IPS-18a (cell line): ENCODE measurements at regions not wholly inside any gene's neighbourhood (a gene's known extent, or its start where the extent isn't known, plus 50 kb on each side); places are given as distances from the start of the nearest gene placed in this dataset.

Experiments
- H3K27ac ChIP-seq: one replicate; pipeline ENCODE4 v1.5.1; 2013; ENCODE audit warnings: low read length
- H3K27me3 ChIP-seq: one replicate; pipeline ENCODE4 v1.6.1; 2013; ENCODE audit warnings: mild to moderate bottlenecking, low read length; ENCODE audit not compliant: control insufficient read depth, insufficient read depth
- H3K36me3 ChIP-seq: one replicate; pipeline ENCODE4 v1.6.1; 2013; ENCODE audit warnings: low read depth, low read length; ENCODE audit not compliant: control insufficient read depth
- H3K4me1 ChIP-seq: one replicate; pipeline ENCODE4 v1.6.1; 2013; ENCODE audit warnings: low read depth, low read length; ENCODE audit not compliant: control insufficient read depth
- H3K4me3 ChIP-seq: one replicate; pipeline ENCODE4 v1.5.1; 2013; ENCODE audit warnings: low read length
- H3K9ac ChIP-seq: one replicate; pipeline ENCODE4 v1.6.1; 2013; ENCODE audit warnings: mild to moderate bottlenecking, low read length, moderate library complexity
- H3K9me3 ChIP-seq: one replicate; pipeline ENCODE4 v1.6.1; 2013; ENCODE audit warnings: low read depth, low read length; ENCODE audit not compliant: control insufficient read depth

DNA sequence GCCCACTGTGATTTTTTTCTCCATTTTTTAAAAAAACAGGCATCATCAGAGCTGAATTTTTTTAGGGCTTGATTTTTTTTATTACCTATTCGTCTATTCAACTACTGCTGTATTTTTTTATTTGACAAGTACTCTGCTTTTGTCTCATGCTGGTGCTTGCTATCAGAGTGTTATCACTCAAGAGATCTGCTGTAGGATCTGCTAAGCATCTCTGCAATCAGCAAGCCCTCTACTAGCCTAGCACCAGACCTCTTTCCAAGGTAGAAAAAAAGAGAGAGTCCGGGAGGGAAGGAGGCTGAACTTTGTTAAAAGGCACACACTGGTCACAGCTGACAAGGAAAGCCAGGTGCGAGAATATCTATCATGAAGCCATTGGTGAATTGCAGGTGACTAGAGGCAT lies 413.8 kb upstream of the CCNH start:
- Histone ChIP-seq H3K27me3 (no peaks in the 10 kb centered on the region), H3K4me1 (no peaks in the 10 kb centered on the region), H3K36me3 (no peaks in the 10 kb centered on the region), H3K9ac (no peak overlapping the region), H3K27ac (no peak overlapping the region), H3K9me3 (no peaks in the 10 kb centered on the region), H3K4me3 (no peak overlapping the region)

DNA sequence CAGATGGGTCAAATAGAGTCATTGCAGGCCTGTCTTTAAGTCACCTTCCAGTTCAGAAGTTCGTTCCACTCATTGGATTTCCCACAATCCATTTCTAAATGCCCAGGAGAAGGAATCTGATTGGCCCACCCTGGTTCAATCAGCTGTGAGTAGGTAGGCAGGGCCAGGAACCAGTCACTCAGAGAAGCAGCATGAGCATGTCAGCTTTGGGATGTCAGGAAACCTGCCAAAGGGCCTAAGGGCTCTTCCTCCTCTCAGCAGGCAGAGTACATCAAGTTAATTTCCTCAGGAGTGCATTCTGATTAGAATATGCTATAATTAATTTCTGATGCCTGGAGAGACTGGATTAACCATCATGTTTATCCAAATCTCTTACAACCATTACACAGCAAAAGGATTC lies 412.9 kb upstream of the CCNH start:
- Histone ChIP-seq H3K36me3 (no peaks in the 10 kb centered on the region), H3K27me3 (no peaks in the 10 kb centered on the region), H3K9ac (no peak overlapping the region), H3K4me1 (no peaks in the 10 kb centered on the region), H3K4me3 (no peak overlapping the region), H3K27ac (no peak overlapping the region), H3K9me3 (no peaks in the 10 kb centered on the region)

DNA sequence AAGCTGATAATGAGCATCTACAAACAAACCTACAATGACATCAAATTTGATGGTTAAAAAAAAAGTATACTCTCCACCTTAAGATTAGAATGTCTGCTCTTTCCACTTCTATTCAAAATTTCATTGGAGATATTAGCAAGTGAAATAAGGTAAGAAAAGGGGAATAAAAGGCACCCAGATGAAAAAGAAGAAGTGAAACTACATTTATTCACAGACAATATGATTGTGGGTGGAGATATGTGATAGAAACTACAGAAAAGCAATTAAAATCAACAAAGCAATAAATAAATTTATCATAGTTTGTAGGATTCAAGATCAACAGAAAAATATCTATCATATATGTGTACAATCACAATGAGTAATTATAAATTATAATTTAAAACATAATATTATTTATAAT lies 395.1 kb upstream of the CCNH start:
- Histone ChIP-seq H3K36me3 (no peaks in the 10 kb centered on the region), H3K4me3 (no peak overlapping the region), H3K9ac (no peak overlapping the region), H3K4me1 (no peaks in the 10 kb centered on the region), H3K27ac (no peak overlapping the region), H3K27me3 (no peaks in the 10 kb centered on the region), H3K9me3 (no peaks in the 10 kb centered on the region)

DNA sequence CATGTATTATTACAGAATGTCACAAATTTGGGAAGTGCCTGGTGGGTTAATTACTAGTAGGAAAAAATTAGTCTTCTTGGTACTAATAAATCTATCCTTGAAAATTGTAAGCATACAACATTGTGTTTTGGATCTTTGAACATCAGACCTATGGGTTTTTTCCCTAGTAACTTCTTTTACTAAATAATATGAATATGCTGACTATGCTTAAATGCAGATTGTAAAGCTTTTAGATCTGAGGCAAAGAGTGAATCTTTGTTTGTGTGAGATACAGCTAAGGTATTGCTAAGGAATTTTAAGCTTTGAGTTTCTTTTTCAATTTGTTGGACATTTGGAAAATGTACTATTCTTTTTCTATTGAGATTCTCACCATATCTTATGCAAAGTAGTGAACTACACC lies 390.6 kb upstream of the CCNH start:
- Histone ChIP-seq H3K4me1 (no peaks in the 10 kb centered on the region), H3K9me3 (no peaks in the 10 kb centered on the region), H3K27ac (no peak overlapping the region), H3K9ac (no peak overlapping the region), H3K4me3 (no peak overlapping the region), H3K36me3 (no peaks in the 10 kb centered on the region), H3K27me3 (no peaks in the 10 kb centered on the region)

DNA sequence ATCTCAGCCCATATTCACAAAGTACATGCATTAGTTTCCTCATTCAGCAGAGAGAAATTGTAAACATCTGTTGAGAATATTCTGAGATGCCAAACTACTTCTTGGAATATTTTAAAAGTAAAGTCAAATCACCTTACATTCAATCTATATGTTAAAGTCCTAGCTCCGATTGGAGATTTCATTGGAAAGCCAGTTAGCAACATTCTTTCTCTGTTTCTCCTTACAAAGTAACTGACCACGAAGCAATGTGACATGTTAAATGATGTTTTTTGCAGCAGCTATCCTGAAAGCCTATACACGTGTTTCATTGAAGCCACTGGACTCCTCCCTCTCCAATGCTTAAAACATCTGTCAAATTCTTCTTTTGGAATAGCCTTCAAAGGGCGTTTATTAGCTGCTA lies 379.1 kb upstream of the CCNH start:
- Histone ChIP-seq H3K9me3 (no peaks in the 10 kb centered on the region), H3K27me3 (peaks cover 33% of the 10 kb centered on the region), H3K9ac (no peak overlapping the region), H3K4me1 (peaks cover 17% of the 10 kb centered on the region), H3K27ac (no peak overlapping the region), H3K4me3 (no peak overlapping the region), H3K36me3 (no peaks in the 10 kb centered on the region)

DNA sequence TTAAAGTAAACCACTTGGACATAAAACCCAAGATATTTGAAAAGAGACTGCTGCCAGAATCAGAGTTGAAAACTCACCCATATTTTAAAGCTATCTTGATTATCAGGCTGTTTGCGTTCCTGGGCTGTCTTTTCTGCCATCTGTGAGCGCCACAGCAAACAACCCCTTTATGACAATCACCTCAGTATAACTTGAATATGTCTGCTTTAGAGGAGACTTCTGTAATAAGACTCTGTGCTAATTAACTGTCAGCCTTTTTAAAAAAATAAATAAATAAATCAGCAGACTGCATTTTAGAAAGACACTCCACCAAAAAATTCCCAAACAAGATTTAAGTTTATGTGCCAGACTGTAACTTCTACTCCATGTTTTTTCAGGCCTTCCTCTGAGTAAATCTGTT lies 375.7 kb upstream of the CCNH start:
- Histone ChIP-seq H3K4me1 (peaks cover 17% of the 10 kb centered on the region), H3K27ac (no peak overlapping the region), H3K27me3 (peaks cover 67% of the 10 kb centered on the region), H3K4me3 (peak overlapping the region; percentile 25), H3K9ac (no peak overlapping the region), H3K36me3 (no peaks in the 10 kb centered on the region), H3K9me3 (no peaks in the 10 kb centered on the region)

DNA sequence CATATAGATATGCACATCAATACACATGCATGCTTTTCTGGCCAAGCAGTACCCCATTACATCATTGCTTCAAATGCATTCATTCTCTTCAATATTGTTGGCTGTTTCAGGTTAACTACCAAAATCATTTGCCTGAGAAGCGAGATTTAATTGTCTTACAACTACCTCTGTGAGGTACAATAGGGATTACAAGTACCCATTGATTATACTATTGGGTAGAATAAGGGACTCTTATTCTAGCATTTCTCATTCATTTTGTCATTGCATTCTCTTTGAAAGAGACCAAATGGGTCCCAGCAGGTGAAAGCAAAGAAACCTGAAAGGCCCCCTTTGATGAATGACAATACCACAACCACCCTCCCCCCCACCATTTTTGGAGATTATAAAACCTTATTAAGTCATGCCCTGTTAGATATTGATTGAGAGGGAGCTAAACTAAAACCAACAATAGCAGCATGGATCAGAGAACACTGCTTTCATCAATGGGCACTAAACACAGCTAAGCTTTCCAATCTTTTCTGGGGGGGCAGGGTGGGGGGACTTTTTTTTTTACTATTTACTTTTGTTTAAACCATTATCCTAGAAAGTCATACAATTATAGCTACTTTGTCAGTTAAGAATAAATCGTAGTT lies 375.0 kb upstream of the CCNH start:
- H3K4me1 ChIP-seq, result peaks cover 17% of the 10 kb centered on the region
- H3K27me3 ChIP-seq, result peaks cover 74% of the 10 kb centered on the region
- no peaks in the 10 kb centered on the region for H3K9me3 ChIP-seq
- H3K4me3 ChIP-seq, result peak overlapping the region; percentile 25
- H3K36me3 ChIP-seq, result no peaks in the 10 kb centered on the region
- H3K27ac ChIP-seq, result no peak overlapping the region
- H3K9ac ChIP-seq, result no peak overlapping the region

DNA sequence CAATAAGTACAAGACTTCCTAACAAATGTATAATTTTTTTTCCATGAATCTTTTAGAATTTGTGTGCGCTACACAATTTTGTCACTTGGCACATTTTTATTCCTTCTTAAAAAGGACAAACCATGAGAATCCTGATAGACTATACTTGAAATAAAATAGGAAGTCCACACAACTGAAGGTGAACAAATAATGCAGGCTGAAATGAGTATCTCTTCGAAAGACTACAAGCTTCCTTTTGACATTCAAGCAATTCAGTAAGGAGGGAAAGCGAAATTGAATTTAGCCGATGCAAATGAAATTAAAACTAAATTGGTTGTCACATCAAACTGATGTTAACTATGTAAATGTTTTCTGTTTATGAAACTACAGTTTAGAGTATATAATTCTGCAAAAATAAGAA lies 374.4 kb upstream of the CCNH start:
- Histone ChIP-seq H3K36me3 (no peaks in the 10 kb centered on the region), H3K4me3 (no peak overlapping the region), H3K4me1 (peaks cover 17% of the 10 kb centered on the region), H3K9ac (no peak overlapping the region), H3K9me3 (no peaks in the 10 kb centered on the region), H3K27me3 (peaks cover 80% of the 10 kb centered on the region), H3K27ac (no peak overlapping the region)

DNA sequence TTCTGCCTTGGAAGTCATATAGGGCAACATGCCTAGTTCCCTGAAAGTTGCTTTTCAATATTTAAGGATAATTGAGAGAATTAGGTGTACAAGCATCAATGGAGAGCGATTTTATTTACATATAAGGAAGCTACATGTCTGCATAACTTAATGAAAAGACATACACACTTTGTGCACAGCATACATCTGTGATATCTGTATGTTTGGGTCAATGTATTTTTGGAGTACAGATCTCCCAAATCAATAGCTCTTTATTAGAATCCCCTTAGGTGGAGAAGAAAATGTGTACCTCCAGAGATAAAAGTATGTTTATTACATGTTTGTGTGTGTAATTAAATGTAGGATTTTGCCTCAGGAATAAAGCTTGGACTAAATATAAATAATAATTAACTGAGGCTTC lies 373.7 kb upstream of the CCNH start:
- no peak overlapping the region for H3K27ac ChIP-seq
- H3K36me3 ChIP-seq, result no peaks in the 10 kb centered on the region
- peaks cover 83% of the 10 kb centered on the region for H3K27me3 ChIP-seq
- peaks cover 23% of the 10 kb centered on the region for H3K4me1 ChIP-seq
- H3K9ac ChIP-seq, result no peak overlapping the region
- no peak overlapping the region for H3K4me3 ChIP-seq
- H3K9me3 ChIP-seq, result no peaks in the 10 kb centered on the region

DNA sequence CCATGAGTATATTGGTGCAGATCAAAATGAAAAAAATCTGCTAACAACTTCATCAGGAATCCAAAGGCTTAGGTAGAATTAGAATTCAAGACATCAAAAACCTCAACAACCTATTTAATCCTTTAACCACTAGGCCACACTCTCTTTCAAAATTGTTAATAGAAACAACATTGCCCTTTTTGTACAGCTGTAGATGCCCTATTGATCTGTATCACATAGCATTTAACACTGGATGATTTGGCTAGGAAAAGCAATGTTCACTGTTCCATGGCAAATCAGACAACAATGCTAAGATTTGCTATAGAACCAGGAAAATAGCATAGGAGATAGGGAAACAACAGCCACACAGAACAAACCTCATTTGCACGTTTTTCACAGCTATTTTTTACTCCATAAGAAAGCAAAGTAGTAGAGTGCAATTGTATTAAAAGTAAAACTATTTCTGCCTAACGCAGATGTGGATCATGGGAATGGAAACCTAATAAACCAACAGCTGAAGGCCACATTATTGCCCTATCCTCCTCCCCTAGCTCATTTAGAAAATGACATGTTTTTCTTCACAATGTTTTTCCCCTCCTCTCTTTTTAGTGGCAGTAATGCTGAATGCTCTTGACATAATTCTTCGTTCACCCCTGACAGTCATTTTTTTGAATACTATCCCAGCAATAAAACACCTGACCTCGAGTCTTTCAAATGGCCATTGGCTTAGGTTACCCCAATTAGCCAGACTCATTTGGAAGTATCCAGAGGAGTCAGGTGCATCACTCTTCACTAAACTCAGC lies 373.0 kb upstream of the CCNH start:
- Histone ChIP-seq H3K9ac (no peak overlapping the region), H3K4me1 (peaks cover 26% of the 10 kb centered on the region), H3K27me3 (peaks cover 83% of the 10 kb centered on the region), H3K36me3 (no peaks in the 10 kb centered on the region), H3K4me3 (no peak overlapping the region), H3K27ac (no peak overlapping the region), H3K9me3 (no peaks in the 10 kb centered on the region)

DNA sequence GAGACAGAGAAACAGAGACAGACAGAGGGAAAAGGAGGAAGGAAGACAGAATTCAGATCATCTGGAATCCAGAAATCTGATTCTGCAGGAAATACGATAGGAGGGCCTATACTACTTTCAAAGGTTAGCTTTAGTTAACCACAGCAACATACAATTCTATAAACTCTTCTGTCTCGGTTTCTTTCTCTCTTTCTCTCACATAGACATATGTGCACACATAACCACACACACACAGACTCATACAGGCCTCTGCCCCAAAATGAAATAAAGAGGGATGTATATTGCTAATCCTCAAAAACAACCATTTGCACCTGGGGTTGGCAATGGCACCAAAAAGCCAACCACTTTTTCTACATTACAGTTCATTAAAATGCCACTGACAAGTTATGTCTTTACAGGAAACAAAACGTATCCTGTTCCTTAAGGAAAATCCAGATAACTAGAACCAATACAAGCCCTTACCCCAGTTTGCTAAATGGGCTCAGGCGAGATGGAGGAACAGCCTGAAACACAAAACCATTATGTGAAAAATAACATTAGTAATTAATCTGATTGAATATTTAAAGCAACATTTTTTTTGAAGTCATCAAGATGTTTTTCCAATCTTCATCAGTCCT lies 372.3 kb upstream of the CCNH start:
- H3K36me3 ChIP-seq, result no peaks in the 10 kb centered on the region
- no peak overlapping the region for H3K9ac ChIP-seq
- peaks cover 26% of the 10 kb centered on the region for H3K4me1 ChIP-seq
- no peaks in the 10 kb centered on the region for H3K9me3 ChIP-seq
- no peak overlapping the region for H3K27ac ChIP-seq
- H3K4me3 ChIP-seq, result no peak overlapping the region
- peaks cover 77% of the 10 kb centered on the region for H3K27me3 ChIP-seq

DNA sequence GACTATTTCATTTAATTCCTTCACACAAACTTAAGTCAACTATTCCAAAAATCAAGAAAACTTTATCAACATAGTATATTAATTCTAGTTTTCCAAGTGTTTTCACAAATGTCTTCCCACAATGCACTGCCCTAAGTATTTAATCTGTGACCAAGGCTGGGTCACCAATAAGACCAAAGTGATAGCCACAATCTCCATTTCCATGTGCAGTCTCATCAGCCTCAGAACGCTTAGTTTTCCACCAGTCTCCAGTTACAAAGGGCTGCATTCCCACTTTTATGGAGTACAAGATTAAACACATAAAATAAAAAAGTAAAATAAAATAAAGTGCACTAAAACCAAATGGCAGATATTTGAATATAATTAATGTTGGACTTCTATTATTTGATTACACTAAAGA lies 371.6 kb upstream of the CCNH start:
- Histone ChIP-seq H3K4me1 (peaks cover 26% of the 10 kb centered on the region), H3K9ac (no peak overlapping the region), H3K27me3 (peaks cover 75% of the 10 kb centered on the region), H3K27ac (no peak overlapping the region), H3K4me3 (no peak overlapping the region), H3K36me3 (no peaks in the 10 kb centered on the region), H3K9me3 (no peaks in the 10 kb centered on the region)
